PFSK-1 (cell line): ENCODE measurements at regions not wholly inside any gene's neighbourhood (a gene's known extent, or its start where the extent isn't known, plus 50 kb on each side); places are given as distances from the start of the nearest gene placed in this dataset.

Experiments
- FOXP2 ChIP-seq: optimal IDR thresholded peaks from 2 replicates; pipeline ENCODE3; 2011; ENCODE audit warnings: borderline replicate concordance, control low read depth, inconsistent platforms; ENCODE audit not compliant: insufficient read depth; ENCODE audit errors: extremely low read length, extremely low read depth
- POLR2AphosphoS5 ChIP-seq: IDR thresholded peaks from 2 replicates; pipeline ENCODE4 v1.6.1; 2012; ENCODE audit warnings: low read depth, mild to moderate bottlenecking, control low read depth, low read length, moderate library complexity
- TAF1 ChIP-seq: IDR thresholded peaks from 2 replicates; pipeline ENCODE4 v1.6.1; 2012; ENCODE audit warnings: low read length, control low read depth, borderline replicate concordance; ENCODE audit not compliant: insufficient read depth

- no peak for TF ChIP-seq FOXP2
- no peak for TF ChIP-seq POLR2AphosphoS5
- no peak for TF ChIP-seq TAF1
Observed at GRCh38 chr20:54282625-54283024, 74.7 kb downstream of the PFDN4 start.
